ENCODE measurements at regions not wholly inside any gene's neighbourhood (a gene's known extent, or its start where the extent isn't known, plus 50 kb on each side); places are given as distances from the start of the nearest gene placed in this dataset.

- DNase-seq: no peak
Measured at GRCh38 chr2:42947809-42948600, 155.6 kb upstream of the HAAO start.

- DNase-seq: no peak
Measured at GRCh38 chr2:42944779-42945415, 152.5 kb upstream of the HAAO start.

DNA sequence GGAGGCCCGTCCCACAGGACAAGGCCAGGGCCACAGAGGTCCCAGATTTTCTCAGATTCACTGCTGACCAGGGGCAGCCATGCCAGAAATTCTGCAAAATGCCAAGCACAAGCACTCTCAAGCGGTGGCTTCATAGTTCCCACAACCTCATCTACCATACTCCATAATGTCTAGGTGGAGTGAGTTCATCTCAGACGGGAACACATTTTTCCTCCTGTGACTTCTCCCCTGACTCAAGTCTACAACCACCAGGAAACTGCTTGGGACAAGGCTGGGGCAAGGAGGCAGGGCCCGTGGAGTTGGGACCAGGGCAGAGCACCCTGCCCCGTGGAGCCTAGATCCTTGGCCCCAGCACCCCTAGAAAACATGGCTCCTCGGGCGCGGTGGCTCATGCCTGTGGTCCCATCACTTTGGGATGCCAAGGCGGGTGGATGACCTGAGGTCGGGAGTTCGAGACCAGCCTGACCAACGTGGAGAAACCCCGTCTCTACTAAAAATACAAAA is 150.7 kb upstream of the HAAO start:
- DNase-seq: no peak

- DNase-seq: no peak
Measured at GRCh38 chr2:42942214-42942989, 150.0 kb upstream of the HAAO start.

GRCh38 chr2:42941633-42942176 is 149.3 kb upstream of the HAAO start:
- DNase-seq: no peak

- no peak for DNase-seq
Measured at GRCh38 chr2:42939411-42940206, 147.2 kb upstream of the HAAO start.

GRCh38 chr2:42938671-42939370 is 146.4 kb upstream of the HAAO start:
- DNase-seq: no peak

DNA sequence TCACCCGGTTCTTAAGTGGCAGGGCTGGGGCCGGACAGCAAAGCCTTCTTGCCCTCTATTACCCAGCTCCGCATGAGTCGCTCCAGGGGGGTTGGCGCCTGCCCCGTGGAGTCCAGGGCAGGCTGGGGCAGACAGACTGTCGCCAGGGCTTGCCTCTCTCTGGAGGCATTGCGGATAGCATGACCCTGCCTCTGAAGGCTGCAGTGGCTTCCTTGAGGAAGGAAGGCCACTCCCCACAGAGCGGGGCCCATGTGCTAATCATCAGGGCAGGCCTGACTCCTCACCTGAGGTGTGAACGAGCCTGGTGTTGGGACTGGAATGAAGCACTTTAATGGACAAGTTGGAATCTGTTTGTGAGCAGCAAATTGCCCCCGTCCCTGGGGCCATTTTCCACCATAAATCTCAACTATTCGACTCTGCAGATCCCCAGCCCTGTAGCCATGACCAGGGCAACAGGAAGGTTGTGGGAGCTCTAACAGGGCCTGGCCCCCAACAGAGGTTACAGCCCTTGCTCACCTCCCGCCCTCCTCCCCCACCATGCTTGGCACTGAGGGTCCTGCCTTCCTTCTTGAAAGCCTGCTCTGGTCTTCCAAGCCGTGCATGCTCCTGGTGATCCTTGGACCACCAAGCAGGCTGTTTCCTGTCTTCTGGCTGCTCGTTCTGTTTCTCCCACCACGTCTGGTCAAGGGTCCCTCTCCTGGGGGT is 144.9 kb upstream of the HAAO start:
- DNase-seq: no peak

DNA sequence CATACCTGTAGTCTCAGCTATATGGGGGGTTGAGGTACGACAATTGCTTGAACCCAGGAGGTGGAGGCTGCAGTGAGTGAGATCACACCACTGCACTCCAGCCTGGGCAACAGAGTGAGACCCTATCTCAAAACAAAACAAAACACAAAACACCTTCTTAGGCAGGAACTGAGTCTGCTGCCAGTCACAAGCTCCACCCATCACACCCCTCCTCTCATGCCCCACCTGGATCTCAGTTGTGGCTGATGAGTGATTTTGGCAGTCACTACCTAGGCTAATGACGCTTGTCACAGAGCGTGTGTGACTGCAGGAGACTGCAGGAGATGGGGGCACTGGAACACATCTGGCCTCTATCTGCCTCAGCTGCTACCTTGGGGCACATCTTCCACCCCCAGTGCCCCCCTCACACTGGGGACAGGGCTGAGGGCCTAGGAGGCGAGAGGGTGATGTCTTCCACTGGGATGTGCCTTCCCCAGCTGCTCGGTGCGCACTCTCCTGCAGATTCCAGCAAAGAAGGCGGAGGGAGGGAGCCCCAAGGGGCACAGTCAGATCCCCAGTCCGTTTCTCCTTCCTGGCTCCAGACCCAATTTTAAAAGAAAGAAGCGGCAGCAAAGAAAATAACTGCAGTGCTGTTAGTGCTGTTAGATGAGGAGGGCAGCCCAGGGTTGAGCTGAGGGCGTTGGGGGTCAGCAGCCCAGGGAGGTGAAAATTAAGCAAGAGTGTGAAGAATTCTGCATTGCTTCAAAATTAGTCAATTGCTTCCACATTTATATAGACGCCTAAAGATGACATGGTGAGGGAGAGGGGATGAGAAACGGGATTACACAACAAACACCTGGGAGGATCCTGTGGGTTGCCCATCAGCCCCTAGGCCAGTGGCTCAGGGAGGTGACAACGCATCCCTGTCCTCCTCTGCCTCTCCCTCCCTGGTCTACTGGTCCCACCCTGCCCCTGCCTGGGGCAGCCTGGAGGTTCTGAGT is 143.6 kb upstream of the HAAO start:
- DNase-seq: no peak

DNA sequence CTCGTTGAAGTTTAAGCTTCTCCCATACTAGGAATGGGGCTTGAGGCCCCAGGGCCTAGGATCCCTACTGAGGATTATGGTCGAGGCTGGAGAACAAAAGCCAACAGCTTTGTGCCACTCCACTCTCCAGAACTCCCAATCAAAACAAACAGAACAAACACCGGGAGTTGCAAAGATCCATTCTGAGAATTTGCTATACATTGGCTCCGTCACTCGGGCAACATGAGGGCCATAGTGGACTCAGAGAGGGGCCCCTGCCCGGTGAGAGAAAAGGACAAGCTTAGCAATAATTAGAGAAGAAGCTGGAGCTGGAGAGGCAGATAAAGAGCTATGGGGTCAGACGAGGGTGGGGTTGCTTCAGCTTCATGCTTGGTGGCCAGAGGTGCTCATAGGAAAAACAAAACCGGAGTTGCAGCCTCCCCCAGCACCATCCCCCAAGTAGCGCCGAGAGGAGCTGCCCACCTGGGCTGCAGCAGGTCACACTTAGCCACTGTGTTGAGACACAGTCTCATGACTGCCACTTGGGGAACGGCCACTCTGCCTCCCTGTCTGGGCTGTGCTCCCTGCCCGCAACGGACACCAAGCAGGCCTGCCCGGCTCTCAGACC is 142.3 kb upstream of the HAAO start:
- DNase-seq: no peak

- DNase-seq: no peak
Measured at GRCh38 chr2:42933824-42934254, 141.5 kb upstream of the HAAO start.

- no peak for DNase-seq
Measured at GRCh38 chr2:42932271-42933151, 140.1 kb upstream of the HAAO start.

- no peak for DNase-seq
Measured at GRCh38 chr2:42931818-42932195, 139.4 kb upstream of the HAAO start.

- no peak for DNase-seq
Measured at GRCh38 chr2:42931146-42931817, 138.9 kb upstream of the HAAO start.

GRCh38 chr2:42930025-42930581 is 137.7 kb upstream of the HAAO start:
- DNase-seq: no peak

- DNase-seq: no peak
Measured at GRCh38 chr2:42929546-42930024, 137.2 kb upstream of the HAAO start.
